ENCODE measurements at regions not wholly inside any gene's neighbourhood (a gene's known extent, or its start where the extent isn't known, plus 50 kb on each side); places are given as distances from the start of the nearest gene placed in this dataset.

GRCh38 chr10:101284744-101285463 lies 55.6 kb upstream of the LBX1 start:
- 41 to 50% methylated on average over 2 to 4 of the region's 7 CpGs for WGBS, 2 donors (ENCODE audit: low coverage in 1 of 2)
- ATAC-seq: no peak
- Histone ChIP-seq H3K4me3 (no peak overlapping the region), H3K36me3 (no peaks in the 10 kb centered on the region), H3K4me1 (peaks cover 0 to 10% (median 3%) of the 10 kb centered on the region in 3 donors), H3K27me3 (peaks cover 81% of the 10 kb centered on the region), H3K27ac (no peak overlapping the region), H3K9me3 (no peaks in the 10 kb centered on the region)
- TF ChIP-seq EP300 (IDR thresholded peaks at IDR 0.05) (no peak), POLR2A (IDR thresholded peaks at IDR 0.05) (no peak), POLR2AphosphoS5 (IDR thresholded peaks at IDR 0.05) (no peak), CTCF (IDR thresholded peaks at IDR 0.05) (no peak)

- TF ChIP-seq POLR2AphosphoS5 (IDR thresholded peaks at IDR 0.05): no peak
- no peak for TF ChIP-seq CTCF (IDR thresholded peaks at IDR 0.05)
- no peak for TF ChIP-seq EP300 (IDR thresholded peaks at IDR 0.05)
- TF ChIP-seq POLR2A (IDR thresholded peaks at IDR 0.05): no peak
- no peak overlapping the region for H3K4me3 ChIP-seq
- ATAC-seq: no peak
- 13 to 57% methylated on average over 1 to 3 of the region's 15 CpGs for WGBS, 2 donors (ENCODE audit: low coverage in 1 of 2)
- peaks cover 0 to 10% (median 3%) of the 10 kb centered on the region in 3 donors for H3K4me1 ChIP-seq
- no peaks in the 10 kb centered on the region for H3K36me3 ChIP-seq
- H3K9me3 ChIP-seq: no peaks in the 10 kb centered on the region
- no peak overlapping the region for H3K27ac ChIP-seq
- peaks cover 88% of the 10 kb centered on the region for H3K27me3 ChIP-seq
These were observed 56.3 kb upstream of the LBX1 start for GRCh38 chr10:101285519-101286070.

GRCh38 chr10:101286248-101287046 lies 57.2 kb upstream of the LBX1 start:
- ATAC-seq: no peak
- peaks cover 0 to 15% (median 7%) of the 10 kb centered on the region in 3 donors for H3K4me1 ChIP-seq
- H3K27ac ChIP-seq: no peak overlapping the region
- peaks cover 96% of the 10 kb centered on the region for H3K27me3 ChIP-seq
- H3K9me3 ChIP-seq: no peaks in the 10 kb centered on the region
- H3K4me3 ChIP-seq: no peak overlapping the region
- H3K36me3 ChIP-seq: no peaks in the 10 kb centered on the region
- TF ChIP-seq CTCF (IDR thresholded peaks at IDR 0.05) (no peak), EP300 (IDR thresholded peaks at IDR 0.05) (no peak), POLR2A (IDR thresholded peaks at IDR 0.05) (no peak), POLR2AphosphoS5 (IDR thresholded peaks at IDR 0.05) (no peak)
- 44 to 75% methylated on average over 5 to 6 of the region's 12 CpGs for WGBS, 2 donors (ENCODE audit: low coverage in 1 of 2)

GRCh38 chr10:101287183-101287996 lies 58.1 kb upstream of the LBX1 start:
- peaks cover 98% of the 10 kb centered on the region for H3K27me3 ChIP-seq
- H3K9me3 ChIP-seq: no peaks in the 10 kb centered on the region
- 45 to 47% methylated on average over 4 to 12 of the region's 18 CpGs for WGBS, 2 donors (ENCODE audit: low coverage in 1 of 2)
- no peak overlapping the region for H3K4me3 ChIP-seq
- H3K36me3 ChIP-seq: no peaks in the 10 kb centered on the region
- no peak overlapping the region for H3K27ac ChIP-seq
- no peak for ATAC-seq
- TF ChIP-seq POLR2A (IDR thresholded peaks at IDR 0.05) (no peak), POLR2AphosphoS5 (IDR thresholded peaks at IDR 0.05) (no peak), CTCF (IDR thresholded peaks at IDR 0.05) (no peak), EP300 (IDR thresholded peaks at IDR 0.05) (no peak)
- peaks cover 0 to 25% (median 10%) of the 10 kb centered on the region in 3 donors for H3K4me1 ChIP-seq

All from gastroesophageal sphincter (tissue), 4 donors.